Smooth muscle cell (in vitro differentiated cells): ENCODE measurements at regions not wholly inside any gene's neighbourhood (a gene's known extent, or its start where the extent isn't known, plus 50 kb on each side); places are given as distances from the start of the nearest gene placed in this dataset.

ENCODE experiments used
- DNase-seq: peaks from one replicate; lab custom pipeline; 2025; ENCODE audit not compliant: unreplicated experiment; lab: John Stamatoyannopoulos, UW
- H2AFZ ChIP-seq: fragments of 200-600 bp; sonication (generic); 2 replicates; pipeline ENCODE4 v1.6.0; 2016; ENCODE audit warnings: antibody characterized with exemption, low read depth, mild to moderate bottlenecking
- H3F3A ChIP-seq: fragments of 200-600 bp; sonication (generic); 2 replicates; pipeline ENCODE4 v1.6.0; 2017; ENCODE audit warnings: antibody characterized with exemption, low read depth
- H3K27ac ChIP-seq: fragments of 200-600 bp; sonication (generic); 2 replicates; pipeline ENCODE4 v1.5.1; 2016; ENCODE audit warnings: low read depth, mild to moderate bottlenecking
- H3K27me3 ChIP-seq: fragments of 200-600 bp; sonication (generic); 2 replicates; pipeline ENCODE4 v1.6.1; 2016; ENCODE audit warnings: low read depth, mild to moderate bottlenecking
- H3K36me3 ChIP-seq: fragments of 200-600 bp; sonication (generic); 2 replicates; pipeline ENCODE4 v1.5.1; 2016; ENCODE audit warnings: low read depth
- H3K4me1 ChIP-seq: fragments of 200-600 bp; sonication (generic); 2 replicates; pipeline ENCODE4 v1.5.1; 2016; ENCODE audit warnings: low read depth
- H3K4me2 ChIP-seq: fragments of 200-600 bp; sonication (generic); 2 replicates; pipeline ENCODE4 v1.6.0; 2016; ENCODE audit warnings: mild to moderate bottlenecking
- H3K4me3 ChIP-seq: fragments of 200-600 bp; sonication (generic); 2 replicates; pipeline ENCODE4 v1.5.1; 2016; ENCODE audit warnings: mild to moderate bottlenecking
- H3K79me2 ChIP-seq: fragments of 200-600 bp; sonication (generic); 2 replicates; pipeline ENCODE4 v1.6.0; 2016; ENCODE audit warnings: low read depth, mild to moderate bottlenecking
- H3K9ac ChIP-seq: fragments of 200-600 bp; sonication (generic); 2 replicates; pipeline ENCODE4 v1.6.0; 2016; ENCODE audit warnings: low read depth
- H3K9me3 ChIP-seq: fragments of 200-600 bp; sonication (generic); replicated peaks from 2 replicates; pipeline ENCODE4 v1.5.1; 2016; ENCODE audit warnings: low read depth
- H4K20me1 ChIP-seq: fragments of 200-600 bp; sonication (generic); 2 replicates; pipeline ENCODE4 v1.6.0; 2016; ENCODE audit warnings: low read depth
- CTCF ChIP-seq: fragments of 200-600 bp; sonication (generic); IDR thresholded peaks from 2 replicates; pipeline ENCODE4 v1.5.1; 2017; ENCODE audit warnings: borderline replicate concordance, mild to moderate bottlenecking, antibody characterized with exemption; ENCODE audit not compliant: insufficient read depth, poor library complexity, severe bottlenecking
- WGBS: methylation state at CpG from one replicate; pipeline ENCODE4 v1.1.7; 2016; ENCODE audit warnings: low lambda C conversion rate; 5-methylcytosine and 5-hydroxymethylcytosine counted together

GRCh38 chr10:128429321-128429720 lies 303.1 kb upstream of the MKI67 start:
- no peaks in the 10 kb centered on the region for H3K36me3 ChIP-seq
- H3K27ac ChIP-seq = no peak overlapping the region
- no peak for DNase-seq
- H3F3A ChIP-seq = no peaks in the 10 kb centered on the region
- no peak overlapping the region for H3K4me3 ChIP-seq
- no peaks in the 10 kb centered on the region for H3K79me2 ChIP-seq
- H4K20me1 ChIP-seq = no peaks in the 10 kb centered on the region
- H3K4me2 ChIP-seq = no peak overlapping the region
- no peaks in the 10 kb centered on the region for H3K4me1 ChIP-seq
- 88% methylated on average over 10 of the region's 10 CpGs for WGBS
- H3K9ac ChIP-seq = no peak overlapping the region
- no peak for TF ChIP-seq CTCF
- no peaks in the 10 kb centered on the region for H3K9me3 ChIP-seq
- no peak overlapping the region for H2AFZ ChIP-seq
- H3K27me3 ChIP-seq = peaks cover 3% of the 10 kb centered on the region

GRCh38 chr10:128429835-128430513 lies 303.8 kb upstream of the MKI67 start:
- no peaks in the 10 kb centered on the region for H3F3A ChIP-seq
- no peaks in the 10 kb centered on the region for H3K9me3 ChIP-seq
- peaks cover 3% of the 10 kb centered on the region for H3K27me3 ChIP-seq
- no peak overlapping the region for H3K27ac ChIP-seq
- no peak overlapping the region for H2AFZ ChIP-seq
- no peaks in the 10 kb centered on the region for H3K79me2 ChIP-seq
- H3K36me3 ChIP-seq = no peaks in the 10 kb centered on the region
- H3K9ac ChIP-seq = no peak overlapping the region
- WGBS = 90% methylated on average over 33 of the region's 33 CpGs
- TF ChIP-seq CTCF = no peak
- H3K4me3 ChIP-seq = no peak overlapping the region
- no peaks in the 10 kb centered on the region for H3K4me1 ChIP-seq
- no peaks in the 10 kb centered on the region for H4K20me1 ChIP-seq
- DNase-seq = no peak
- H3K4me2 ChIP-seq = no peak overlapping the region

GRCh38 chr10:128431083-128431482 lies 304.9 kb upstream of the MKI67 start:
- 83% methylated on average over 12 of the region's 12 CpGs for WGBS
- DNase-seq = no peak
- Histone ChIP-seq H2AFZ (no peak overlapping the region), H3K4me1 (no peaks in the 10 kb centered on the region), H3K27ac (no peak overlapping the region), H3K4me3 (no peak overlapping the region), H3K9me3 (no peaks in the 10 kb centered on the region), H3K27me3 (peaks cover 3% of the 10 kb centered on the region), H3K79me2 (no peaks in the 10 kb centered on the region), H3K9ac (no peak overlapping the region), H4K20me1 (no peaks in the 10 kb centered on the region), H3F3A (no peaks in the 10 kb centered on the region), H3K36me3 (no peaks in the 10 kb centered on the region), H3K4me2 (no peak overlapping the region)
- no peak for TF ChIP-seq CTCF

- Histone ChIP-seq H3K27me3 (peaks cover 3% of the 10 kb centered on the region), H3K9me3 (no peaks in the 10 kb centered on the region), H4K20me1 (no peaks in the 10 kb centered on the region), H3F3A (no peaks in the 10 kb centered on the region), H3K27ac (no peak overlapping the region), H3K36me3 (no peaks in the 10 kb centered on the region), H3K4me1 (no peaks in the 10 kb centered on the region), H3K4me2 (no peak overlapping the region), H3K4me3 (no peak overlapping the region), H3K9ac (no peak overlapping the region), H2AFZ (no peak overlapping the region), H3K79me2 (no peaks in the 10 kb centered on the region)
- WGBS = 92% methylated on average over 19 of the region's 19 CpGs
- TF ChIP-seq CTCF = no peak
- DNase-seq = no peak
Observed at GRCh38 chr10:128431506-128431905, 305.3 kb upstream of the MKI67 start.
